MM.1S (cell line): ENCODE measurements at regions not wholly inside any gene's neighbourhood (a gene's known extent, or its start where the extent isn't known, plus 50 kb on each side); places are given as distances from the start of the nearest gene placed in this dataset.

Source experiments
- DNase-seq: peaks from one replicate; pipeline ENCODE4 v3.0.0-alpha.2; 2015
- H2AFZ ChIP-seq: fragments of 300-600 bp; sonication (generic); 2 replicates; pipeline ENCODE4 v1.6.0; 2016; ENCODE audit warnings: antibody characterized with exemption, low read length
- H3F3A ChIP-seq: fragments of 300-600 bp; sonication (generic); 2 replicates; pipeline ENCODE4 v1.6.1; 2016; ENCODE audit warnings: mild to moderate bottlenecking, antibody characterized with exemption, low read length, moderate library complexity, mixed read lengths; ENCODE audit not compliant: insufficient read depth
- H3K27ac ChIP-seq: fragments of 300-600 bp; sonication (generic); 2 replicates; pipeline ENCODE4 v1.5.1; 2016; ENCODE audit warnings: mild to moderate bottlenecking, low read length
- H3K27me3 ChIP-seq: fragments of 300-600 bp; sonication (generic); replicated peaks from 2 replicates; pipeline ENCODE4 v1.6.0; 2016; ENCODE audit warnings: low read length; ENCODE audit not compliant: insufficient read depth
- H3K36me3 ChIP-seq: fragments of 300-600 bp; sonication (generic); replicated peaks from 2 replicates; pipeline ENCODE4 v1.6.1; 2016; ENCODE audit warnings: mild to moderate bottlenecking, low read length, mixed read lengths; ENCODE audit not compliant: insufficient read depth
- H3K4me1 ChIP-seq: fragments of 300-600 bp; sonication (generic); 2 replicates; pipeline ENCODE4 v1.6.1; 2016; ENCODE audit warnings: low read length, mixed read lengths
- H3K4me2 ChIP-seq: fragments of 300-600 bp; sonication (generic); 2 replicates; pipeline ENCODE4 v1.6.0; 2016; ENCODE audit warnings: low read depth, low read length
- H3K4me3 ChIP-seq: fragments of 300-600 bp; sonication (generic); 2 replicates; pipeline ENCODE4 v1.5.1; 2016; ENCODE audit warnings: low read length, mixed read lengths
- H3K79me2 ChIP-seq: fragments of 300-600 bp; sonication (generic); 2 replicates; pipeline ENCODE4 v1.6.1; 2016; ENCODE audit warnings: mixed run types, low read length, mixed read lengths
- H3K9ac ChIP-seq: fragments of 300-600 bp; sonication (generic); 2 replicates; pipeline ENCODE4 v1.6.1; 2016; ENCODE audit warnings: low read length, mixed read lengths
- H3K9me2 ChIP-seq: fragments of 300-600 bp; sonication (generic); replicated peaks from 2 replicates; pipeline ENCODE4 v1.6.1; 2016; ENCODE audit warnings: mild to moderate bottlenecking, low read length, mixed read lengths; ENCODE audit not compliant: insufficient read depth
- H3K9me3 ChIP-seq: fragments of 300-600 bp; sonication (generic); replicated peaks from 2 replicates; pipeline ENCODE4 v1.6.1; 2016; ENCODE audit warnings: mild to moderate bottlenecking, low read length, mixed read lengths; ENCODE audit not compliant: insufficient read depth
- H4K20me1 ChIP-seq: fragments of 300-600 bp; sonication (generic); 2 replicates; pipeline ENCODE4 v1.6.1; 2016; ENCODE audit warnings: mild to moderate bottlenecking, low read length, moderate library complexity, mixed read lengths; ENCODE audit not compliant: insufficient read depth
- EZH2 ChIP-seq: fragments of 300-600 bp; sonication (generic); optimal IDR thresholded peaks from 2 replicates; pipeline ENCODE3; 2017; ENCODE audit warnings: low read depth, mild to moderate bottlenecking, antibody characterized with exemption, low read length, mixed read lengths
- EZH2phosphoT487 ChIP-seq: fragments of 300-600 bp; sonication (generic); IDR thresholded peaks from 2 replicates; pipeline ENCODE4 v1.6.1; 2018; ENCODE audit warnings: antibody characterized with exemption, low read length
- TF ChIP-seq, protein P1 (sequence below): fragments of 300-600 bp; sonication (generic); IDR thresholded peaks from 2 replicates; pipeline ENCODE4 v1.5.1; 2016; ENCODE audit warnings: antibody characterized with exemption, low read length, mixed read lengths

DNA sequence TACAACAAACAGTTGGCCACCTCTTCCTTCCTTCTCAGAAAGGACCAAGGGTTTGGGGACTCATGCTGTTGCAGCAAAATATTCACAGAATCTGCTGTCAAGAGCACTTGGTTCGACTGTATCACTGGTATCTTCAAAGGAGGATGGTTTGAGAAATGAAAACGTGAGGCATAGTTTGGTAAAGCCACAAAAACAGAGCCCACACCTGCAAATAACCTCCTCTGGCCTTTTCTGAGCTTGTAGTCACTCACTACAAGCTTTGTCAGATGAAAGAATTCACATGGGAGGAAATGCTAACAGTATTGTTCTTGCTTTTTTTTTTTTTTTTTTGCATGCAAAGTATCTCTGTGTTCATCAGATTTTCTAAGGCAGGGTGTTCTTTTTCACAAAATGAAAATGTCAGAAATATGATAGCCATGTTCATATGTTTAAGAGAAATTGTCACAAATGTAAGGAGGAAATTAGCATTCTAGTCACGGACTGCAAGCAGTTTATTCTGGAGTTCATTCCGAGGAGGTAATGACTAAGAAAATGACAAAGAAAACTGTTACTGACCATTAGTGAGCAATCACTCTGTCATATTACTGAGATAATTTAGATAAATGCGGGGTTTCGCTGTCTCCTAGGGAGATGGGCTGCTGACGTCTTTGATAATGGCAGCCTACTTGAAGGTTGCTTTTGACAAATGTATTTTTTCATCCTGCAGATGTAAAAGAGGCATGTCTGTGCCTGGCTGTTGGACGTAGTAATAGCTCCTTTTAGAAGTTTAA, 117.8 kb upstream of the MYO3A start:
- Histone ChIP-seq H3K9me2 (no peaks in the 10 kb centered on the region), H3K9ac (no peak overlapping the region), H3K9me3 (no peaks in the 10 kb centered on the region), H3K27me3 (no peaks in the 10 kb centered on the region), H3K4me3 (no peak overlapping the region), H3F3A (peaks cover 19% of the 10 kb centered on the region; the same call in 1 of the 2 replicates), H2AFZ (peak overlapping the region; percentile 11; the same call in 1 of the 2 replicates), H3K27ac (peak overlapping the region; percentile 60; the same call in 1 of the 2 replicates), H3K4me1 (peaks cover 27% of the 10 kb centered on the region), H3K4me2 (peak overlapping the region; percentile 25; the same call in 1 of the 2 replicates), H4K20me1 (no peaks in the 10 kb centered on the region), H3K79me2 (no peaks in the 10 kb centered on the region), H3K36me3 (no peaks in the 10 kb centered on the region)
- TF ChIP-seq EZH2phosphoT487, result no peak
- no peak for TF ChIP-seq EZH2
- TF ChIP-seq, protein P1, sequence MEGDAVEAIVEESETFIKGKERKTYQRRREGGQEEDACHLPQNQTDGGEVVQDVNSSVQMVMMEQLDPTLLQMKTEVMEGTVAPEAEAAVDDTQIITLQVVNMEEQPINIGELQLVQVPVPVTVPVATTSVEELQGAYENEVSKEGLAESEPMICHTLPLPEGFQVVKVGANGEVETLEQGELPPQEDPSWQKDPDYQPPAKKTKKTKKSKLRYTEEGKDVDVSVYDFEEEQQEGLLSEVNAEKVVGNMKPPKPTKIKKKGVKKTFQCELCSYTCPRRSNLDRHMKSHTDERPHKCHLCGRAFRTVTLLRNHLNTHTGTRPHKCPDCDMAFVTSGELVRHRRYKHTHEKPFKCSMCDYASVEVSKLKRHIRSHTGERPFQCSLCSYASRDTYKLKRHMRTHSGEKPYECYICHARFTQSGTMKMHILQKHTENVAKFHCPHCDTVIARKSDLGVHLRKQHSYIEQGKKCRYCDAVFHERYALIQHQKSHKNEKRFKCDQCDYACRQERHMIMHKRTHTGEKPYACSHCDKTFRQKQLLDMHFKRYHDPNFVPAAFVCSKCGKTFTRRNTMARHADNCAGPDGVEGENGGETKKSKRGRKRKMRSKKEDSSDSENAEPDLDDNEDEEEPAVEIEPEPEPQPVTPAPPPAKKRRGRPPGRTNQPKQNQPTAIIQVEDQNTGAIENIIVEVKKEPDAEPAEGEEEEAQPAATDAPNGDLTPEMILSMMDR, result no peak
- peak; percentile 80 for DNase-seq

DNA sequence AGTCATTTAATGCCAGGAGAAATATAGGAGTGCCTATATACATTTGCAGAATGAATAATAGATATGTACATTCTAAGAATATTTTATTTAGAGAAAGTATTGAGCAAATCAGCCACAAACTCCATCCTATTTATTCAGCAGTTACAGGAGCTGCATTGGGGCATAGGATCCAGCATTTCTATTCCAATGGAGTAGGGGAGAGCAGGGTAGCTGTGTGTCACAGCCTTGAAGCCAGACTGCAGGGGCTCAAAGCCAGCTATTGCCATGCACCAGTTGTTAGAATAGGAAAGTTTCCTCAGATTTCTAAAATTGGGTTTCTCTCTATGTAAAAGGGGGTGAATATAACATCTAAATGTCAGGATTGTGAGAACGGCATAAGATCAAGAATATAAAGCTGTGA, 116.8 kb upstream of the MYO3A start:
- H3K4me2 ChIP-seq, result no peak overlapping the region

DNA sequence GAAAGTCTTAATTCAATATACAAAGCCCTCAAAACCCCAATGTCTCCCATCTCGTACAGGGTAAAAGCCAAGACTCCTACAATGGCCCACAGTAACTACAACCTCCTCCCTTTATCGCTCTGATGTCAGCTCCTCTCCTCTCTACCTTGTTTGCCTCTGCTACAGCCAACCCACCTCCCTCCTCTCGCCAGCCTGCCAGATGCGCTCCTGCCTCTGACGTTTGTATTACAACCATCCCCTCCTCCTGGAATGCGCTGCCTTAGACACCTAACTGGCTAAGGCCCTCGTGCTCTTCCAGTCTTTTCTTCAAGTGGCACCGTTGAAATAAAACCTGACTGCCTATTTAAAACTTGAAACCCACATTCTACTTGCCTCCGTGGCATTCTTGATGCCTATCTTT, 115.3 kb upstream of the MYO3A start:
- Histone ChIP-seq H3K79me2 (no peaks in the 10 kb centered on the region), H3K27me3 (no peaks in the 10 kb centered on the region), H3K4me1 (peaks cover 29% of the 10 kb centered on the region), H3K9me2 (no peaks in the 10 kb centered on the region), H3F3A (peaks cover 20% of the 10 kb centered on the region; the same call in 1 of the 2 replicates), H3K9ac (no peak overlapping the region), H4K20me1 (no peaks in the 10 kb centered on the region), H2AFZ (no peak overlapping the region), H3K4me3 (no peak overlapping the region), H3K9me3 (no peaks in the 10 kb centered on the region), H3K36me3 (no peaks in the 10 kb centered on the region), H3K4me2 (no peak overlapping the region), H3K27ac (no peak overlapping the region)
- no peak for DNase-seq
- TF ChIP-seq EZH2 (no peak), EZH2phosphoT487 (no peak)
- TF ChIP-seq, protein P1, result no peak

More for the DNA sequence above, 116.8 kb upstream of the MYO3A start:
- no peak overlapping the region for H3K9ac ChIP-seq
- H3F3A ChIP-seq, result peaks cover 20% of the 10 kb centered on the region; the same call in 1 of the 2 replicates
- H3K4me1 ChIP-seq, result peaks cover 29% of the 10 kb centered on the region
- H3K4me3 ChIP-seq, result no peak overlapping the region
- H3K27ac ChIP-seq, result no peak overlapping the region
- H3K79me2 ChIP-seq, result no peaks in the 10 kb centered on the region
- H3K27me3 ChIP-seq, result no peaks in the 10 kb centered on the region
- H3K9me3 ChIP-seq, result no peaks in the 10 kb centered on the region
- no peaks in the 10 kb centered on the region for H4K20me1 ChIP-seq
- H3K36me3 ChIP-seq, result no peaks in the 10 kb centered on the region
- no peak for DNase-seq
- TF ChIP-seq EZH2 (no peak), EZH2phosphoT487 (no peak)
- TF ChIP-seq, protein P1, result no peak
- no peak overlapping the region for H2AFZ ChIP-seq
- H3K9me2 ChIP-seq, result no peaks in the 10 kb centered on the region
